T47D (cell line): ENCODE measurements at regions not wholly inside any gene's neighbourhood (a gene's known extent, or its start where the extent isn't known, plus 50 kb on each side); places are given as distances from the start of the nearest gene placed in this dataset.

Experiments
- DNase-seq, 2 experiments: peaks; one replicate each; pipeline versions ENCODE4 v3.0.0 to v3.0.0-alpha.2; 2011 to 2012; ENCODE audit warnings: low read depth in 1 of 2, low spot score in 1 of 2
- JUND ChIP-seq: IDR thresholded peaks from 2 replicates; pipeline ENCODE4 v1.6.1; 2012; ENCODE audit warnings: low read depth
- in situ Hi-C: cut with HindIII; loops from 2 replicates; pipeline ENCODE4 v1.10.0; 2016; ENCODE audit warnings: low sequenced_read_pairs, low pct_unique_long_range_greater_than_20kb

DNA sequence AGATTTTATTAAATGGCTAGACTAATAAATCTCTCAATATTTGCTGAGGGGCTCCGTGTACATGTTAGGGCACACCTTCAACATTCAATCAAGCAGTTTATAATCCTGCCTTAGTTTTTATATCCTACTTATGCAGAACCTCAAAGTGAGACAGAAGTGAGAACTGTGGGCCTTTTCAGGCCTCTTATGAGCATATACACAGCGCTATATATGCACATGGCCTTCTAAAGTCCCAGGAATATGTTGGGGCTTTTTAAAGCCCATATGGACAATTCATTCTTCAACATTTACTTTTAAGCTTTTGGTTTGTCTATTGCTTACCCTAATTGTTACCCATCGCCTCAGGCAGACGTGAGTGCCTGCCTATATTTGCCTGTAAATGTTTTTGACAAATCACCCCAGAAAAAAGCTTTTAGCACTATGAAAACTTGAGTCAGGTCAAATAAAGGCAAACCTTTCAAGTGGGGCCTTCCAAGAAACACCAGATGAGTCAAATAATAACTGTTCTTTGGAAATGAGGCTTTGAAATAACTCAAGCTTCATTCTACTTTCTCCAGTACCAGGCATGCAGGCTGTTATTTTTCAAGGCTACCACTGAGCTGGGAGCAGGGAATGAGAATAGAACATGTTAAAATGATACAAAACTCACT is 58.2 kb downstream of the ESM1 start:
- no peak for DNase-seq
- TF ChIP-seq JUND: no peak
- in situ Hi-C loops: loop anchor here (25.0 kb wide), 1 partner anchor 210 kb away; no protein-coding TSS in a partner anchor

DNA sequence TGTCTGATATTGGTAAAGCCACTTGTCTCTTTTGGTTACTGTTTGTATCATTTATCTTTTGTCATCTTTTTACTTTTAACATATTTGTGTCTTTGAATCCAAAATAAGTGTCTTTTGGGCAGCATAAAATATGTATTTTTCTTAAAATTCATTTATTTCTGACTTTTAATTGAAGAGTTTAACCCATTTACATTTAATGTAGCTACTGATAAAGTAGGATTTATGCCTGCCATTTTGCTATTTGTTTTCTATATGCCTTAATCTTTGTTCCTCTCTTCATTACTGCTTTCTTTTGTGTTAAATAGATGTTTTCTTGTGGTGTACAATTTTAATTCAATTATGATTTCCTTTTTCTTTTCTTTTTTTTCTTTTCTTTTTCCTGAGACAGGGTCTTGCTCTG is 60.9 kb downstream of the ESM1 start:
- in situ Hi-C loops: no loop called here
- DNase-seq: no peak
- no peak for TF ChIP-seq JUND

DNA sequence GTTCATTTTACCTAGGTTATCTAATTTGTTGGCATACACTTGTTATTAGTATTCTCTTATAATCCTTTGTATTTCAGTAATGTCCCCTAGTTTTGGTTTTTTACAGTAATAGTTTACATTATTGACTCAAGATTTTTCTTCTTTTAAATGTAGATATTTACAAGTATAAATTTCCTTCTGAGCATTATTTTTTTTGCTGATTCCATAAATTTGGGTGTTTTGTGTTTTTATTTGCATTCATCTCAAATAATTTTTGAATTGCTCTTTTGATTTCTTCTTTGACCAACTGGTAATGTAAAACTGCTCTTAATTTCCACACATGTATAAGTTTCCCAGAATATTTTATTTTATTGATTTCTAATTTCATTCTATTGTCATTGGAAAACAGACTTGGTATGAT is 68.1 kb downstream of the ESM1 start:
- no peak for DNase-seq
- no peak for TF ChIP-seq JUND
- in situ Hi-C loops: no loop called here

DNA sequence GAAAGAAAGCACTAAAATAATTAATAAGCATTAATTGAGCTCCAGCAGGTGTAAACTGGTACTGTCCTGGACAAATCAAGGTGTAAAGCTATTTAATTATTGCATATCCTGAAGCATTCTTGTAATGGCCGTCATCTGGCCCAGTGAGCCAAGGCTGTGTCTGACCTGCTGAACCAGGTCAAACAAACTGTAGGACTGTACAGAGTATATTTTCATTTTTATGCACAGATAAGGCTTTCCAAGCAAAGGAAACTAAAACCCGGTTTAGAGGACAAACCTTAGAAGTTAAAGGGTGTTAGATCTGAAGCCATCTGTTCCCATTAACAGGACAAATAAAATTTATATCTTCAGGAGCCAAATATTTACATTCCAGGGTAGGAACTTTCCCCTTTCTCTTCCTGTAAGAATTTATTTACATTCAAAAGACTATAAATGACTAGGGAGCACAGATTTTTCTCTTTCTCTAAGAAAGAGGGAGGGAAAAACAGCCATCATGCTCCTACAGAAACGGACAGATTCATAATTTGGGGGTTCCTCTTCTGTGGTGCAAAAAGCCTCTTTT is 69.8 kb downstream of the ESM1 start:
- in situ Hi-C loops: no loop called here
- DNase-seq: peak in 1 of 2 experiments; percentile 26
- TF ChIP-seq JUND: no peak

DNA sequence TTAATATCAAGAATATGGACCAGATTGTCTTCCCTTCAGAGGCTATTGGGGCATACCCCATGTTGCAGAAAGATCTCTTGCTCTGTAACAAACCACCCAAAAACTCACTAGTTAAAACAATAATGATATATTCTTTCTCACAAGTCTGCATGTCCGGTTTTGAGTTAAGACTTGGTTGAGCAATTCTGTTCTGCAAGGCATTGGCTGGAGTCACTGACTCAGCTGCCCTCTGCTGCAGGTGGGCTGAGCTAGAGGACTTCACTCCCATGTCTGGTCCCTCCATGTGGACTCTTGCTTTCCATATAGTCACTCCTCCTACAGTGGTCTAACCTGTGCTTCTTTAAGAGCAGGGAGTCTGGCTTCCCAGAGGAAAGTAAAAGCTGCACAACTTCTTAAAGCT is 73.4 kb downstream of the ESM1 start:
- in situ Hi-C loops: no loop called here
- no peak for DNase-seq
- TF ChIP-seq JUND: no peak

DNA sequence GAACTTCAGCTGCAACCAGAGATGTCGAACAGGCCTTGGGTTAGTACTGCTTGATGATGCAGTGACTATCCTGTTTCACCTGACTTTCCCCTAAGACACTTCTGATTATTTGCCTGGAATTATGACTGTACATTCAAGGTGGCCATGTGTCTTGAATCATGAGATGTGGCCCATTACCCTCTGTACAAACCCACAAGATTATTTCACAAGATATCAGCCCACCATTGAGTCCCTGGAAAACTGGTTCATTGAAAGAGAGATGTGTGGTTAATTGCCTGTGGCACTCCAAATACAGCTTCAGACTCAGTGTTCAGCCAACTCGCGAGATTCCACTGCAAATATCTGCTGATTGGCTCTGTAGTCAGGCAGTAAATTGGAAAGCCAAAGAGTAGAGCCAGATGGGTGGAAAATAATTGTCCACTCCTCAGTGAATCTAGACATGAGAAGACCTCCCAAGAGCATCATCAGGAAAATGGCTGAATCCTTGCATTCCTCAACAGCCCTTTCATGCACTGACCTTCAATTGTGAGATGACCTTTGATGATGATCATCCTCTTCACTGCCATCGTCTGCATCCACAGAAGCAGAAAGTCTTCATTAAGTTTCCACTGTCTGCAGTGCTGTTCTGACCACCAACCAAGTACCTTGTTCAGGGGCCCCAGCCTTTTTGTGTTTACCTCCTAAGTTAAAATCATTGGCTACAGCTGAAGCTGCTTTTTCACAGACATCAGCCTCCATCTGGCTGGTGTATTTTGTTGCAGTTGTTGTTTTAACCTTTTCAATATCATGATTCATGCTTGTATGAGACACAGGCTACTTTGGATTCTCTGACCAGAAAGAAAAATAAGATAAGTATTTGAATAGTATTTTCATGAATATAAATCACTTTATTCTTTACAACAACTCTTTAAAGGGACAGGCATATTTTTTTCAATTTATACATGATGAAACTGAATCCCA is 75.2 kb downstream of the ESM1 start:
- in situ Hi-C loops: no loop called here
- TF ChIP-seq JUND: no peak
- no peak for DNase-seq

DNA sequence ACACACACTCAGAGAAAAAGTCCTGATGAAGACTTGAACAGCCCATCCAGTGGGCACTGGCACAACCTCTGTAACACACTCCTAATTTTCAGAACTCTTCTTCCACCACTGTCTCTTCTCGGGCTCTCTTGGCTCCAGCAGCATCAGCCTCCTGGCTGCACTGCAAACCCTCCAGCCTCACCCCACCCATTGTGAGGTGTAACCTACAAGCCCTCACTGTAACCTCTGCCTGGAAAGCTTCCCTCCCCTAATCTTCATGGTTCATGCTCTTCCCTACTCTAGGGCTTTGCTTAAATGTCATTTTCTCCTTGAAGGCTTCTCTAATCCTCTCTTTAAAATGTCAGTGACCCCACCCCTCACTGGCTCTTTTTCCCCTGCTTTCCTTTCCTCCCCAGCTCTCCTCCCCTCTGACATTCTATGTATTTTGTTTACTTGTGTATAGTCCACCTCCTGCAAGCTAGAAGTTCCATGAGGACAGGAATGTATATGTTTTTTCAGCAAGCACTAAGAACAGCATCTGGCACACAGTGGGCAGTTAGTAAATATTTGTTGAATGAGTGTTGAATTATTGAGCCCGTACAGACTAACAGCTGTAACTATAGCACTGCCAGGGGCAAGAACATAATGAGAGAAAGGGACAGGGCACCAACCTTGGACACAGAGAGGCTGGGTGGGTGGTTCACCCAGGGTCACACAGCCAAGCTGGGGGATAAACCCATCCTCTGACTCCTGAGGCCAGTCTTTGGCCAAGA is 76.4 kb downstream of the ESM1 start:
- in situ Hi-C loops: no loop called here
- no peak for DNase-seq
- no peak for TF ChIP-seq JUND

DNA sequence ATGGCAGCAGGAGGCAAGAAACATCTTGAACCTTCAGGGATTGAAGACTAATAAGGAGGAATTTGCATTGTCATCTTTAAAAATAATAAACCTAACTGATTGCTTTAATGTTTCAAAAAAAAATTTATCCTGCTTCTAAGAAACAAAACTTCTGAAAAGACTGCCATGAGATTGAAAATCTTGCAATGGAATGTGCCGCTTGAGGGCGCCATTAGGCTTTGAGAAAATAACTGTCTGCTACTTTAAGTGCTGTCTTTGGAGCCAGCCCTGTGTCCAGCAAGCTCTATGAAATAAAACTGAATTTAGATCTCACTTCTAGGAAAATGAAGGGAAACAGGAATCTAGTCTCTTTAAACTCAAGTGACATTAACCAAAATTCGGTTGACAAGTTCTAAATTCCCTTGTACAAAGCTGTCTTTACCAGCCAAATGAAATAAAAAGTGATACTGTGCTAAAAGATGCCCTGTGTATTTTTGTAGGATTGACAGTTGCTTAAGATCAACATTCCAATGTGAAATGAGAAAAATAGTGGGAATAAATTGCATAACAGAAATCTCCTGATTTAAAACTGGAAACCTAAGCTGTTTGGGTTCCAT is 79.4 kb downstream of the ESM1 start:
- peak; percentile 67 to 83 for DNase-seq
- no peak for TF ChIP-seq JUND
- in situ Hi-C loops: no loop called here

DNA sequence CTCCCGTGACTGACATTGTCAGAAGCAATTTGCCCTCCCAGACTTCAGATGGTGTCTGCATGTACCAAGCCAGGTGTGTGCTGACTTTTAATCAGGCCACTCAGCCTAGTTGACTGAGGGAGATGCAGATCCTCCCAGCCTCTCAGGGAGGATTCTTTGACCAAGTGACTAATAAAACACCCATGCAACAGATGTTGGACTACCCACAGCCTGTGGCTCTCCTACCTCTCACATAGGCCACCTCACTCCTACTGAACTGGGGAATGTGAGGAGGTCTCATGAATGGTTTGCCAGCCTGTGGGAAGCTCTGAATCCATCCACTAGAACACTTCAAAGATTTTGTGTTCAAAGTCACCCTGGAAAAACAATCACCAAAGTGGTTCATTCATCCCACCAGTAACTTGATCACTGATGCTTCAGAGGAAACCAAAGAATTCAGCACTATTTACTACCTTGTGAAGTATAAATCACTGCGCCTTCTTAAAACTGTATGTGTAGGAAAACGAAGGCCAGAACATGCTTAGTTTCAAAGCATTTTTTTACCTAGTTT is 80.1 kb downstream of the ESM1 start:
- TF ChIP-seq JUND: no peak
- DNase-seq: no peak
- in situ Hi-C loops: no loop called here

DNA sequence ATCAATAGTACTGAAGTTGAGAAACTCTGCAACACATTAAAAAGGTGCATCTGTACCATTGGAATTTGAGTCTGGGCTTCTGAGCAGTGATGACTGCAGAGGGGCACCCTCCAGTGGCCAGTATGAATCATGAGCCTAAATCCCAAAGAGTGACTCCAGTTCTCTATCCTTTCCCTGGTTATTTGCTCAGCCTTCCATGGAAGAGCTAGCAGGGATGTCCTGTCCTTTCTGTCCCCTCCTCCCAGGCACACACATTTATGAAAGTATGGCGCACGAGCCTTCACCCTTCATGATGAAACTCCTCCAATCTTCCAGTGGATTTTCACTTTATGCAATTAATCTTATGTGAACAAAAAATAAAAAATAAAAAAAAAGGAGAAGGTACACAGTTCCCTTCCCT is 81.0 kb downstream of the ESM1 start:
- no peak for TF ChIP-seq JUND
- in situ Hi-C loops: no loop called here
- DNase-seq: peak in 1 of 2 experiments; percentile 73

DNA sequence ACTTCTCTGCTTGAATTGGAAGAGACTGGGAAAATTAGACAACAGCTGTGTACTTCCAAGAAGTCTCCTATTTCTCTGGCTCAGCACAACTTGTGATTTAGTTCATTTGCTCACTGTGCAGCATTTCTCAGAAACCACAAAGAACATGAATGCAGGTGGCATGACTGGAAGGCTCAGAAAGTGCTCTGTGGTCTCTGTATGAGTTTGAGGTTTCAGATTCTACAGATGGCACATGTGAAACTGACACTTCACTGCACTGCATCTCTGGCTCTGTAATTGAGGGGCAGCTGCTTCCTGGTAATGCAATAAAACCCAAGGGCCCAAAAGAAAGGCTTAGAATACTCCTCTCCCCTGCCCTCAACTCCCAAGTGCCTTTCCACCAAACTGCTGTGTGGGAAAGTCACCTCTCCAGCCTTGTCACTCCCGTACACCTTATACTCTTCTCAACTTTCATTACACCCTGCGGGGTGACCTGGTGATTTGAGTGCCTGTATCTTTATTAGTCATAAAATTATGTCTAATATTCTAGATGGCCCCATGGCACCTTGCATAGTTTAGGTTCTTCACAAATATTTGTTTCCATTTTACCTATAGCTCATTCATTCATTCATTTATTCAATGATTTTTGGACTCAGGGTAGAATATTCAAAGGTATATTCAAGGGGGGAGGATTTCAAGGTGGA is 82.5 kb downstream of the ESM1 start:
- no peak for DNase-seq
- in situ Hi-C loops: no loop called here
- no peak for TF ChIP-seq JUND
